ENCODE measurements at regions not wholly inside any gene's neighbourhood (a gene's known extent, or its start where the extent isn't known, plus 50 kb on each side); places are given as distances from the start of the nearest gene placed in this dataset.
A peak's percentile ranks its signal among the peaks of the same experiment; 100 is the strongest.

- DNase-seq: no peak
Measured at GRCh38 chr15:94177112-94177511, 54.2 kb upstream of the MCTP2 start.

- no peak for DNase-seq
Measured at GRCh38 chr15:94175420-94175819, 55.9 kb upstream of the MCTP2 start.

- no peak for DNase-seq
Measured at GRCh38 chr15:94174399-94174802, 57.0 kb upstream of the MCTP2 start.

- DNase-seq: peak in 1 of 2 experiments; percentile 2
Measured at GRCh38 chr15:94168250-94168649, 63.1 kb upstream of the MCTP2 start.

GRCh38 chr15:94164971-94165370 lies 66.4 kb upstream of the MCTP2 start:
- no peak for DNase-seq

GRCh38 chr15:94164202-94164807 lies 67.1 kb upstream of the MCTP2 start:
- DNase-seq: peak; percentile 61 to 84

- DNase-seq: no peak
Measured at GRCh38 chr15:94162939-94163338, 68.4 kb upstream of the MCTP2 start.

GRCh38 chr15:94154255-94154654 lies 77.1 kb upstream of the MCTP2 start:
- DNase-seq: no peak

- no peak for DNase-seq
Measured at GRCh38 chr15:94145046-94145445, 86.3 kb upstream of the MCTP2 start.

GRCh38 chr15:94141802-94142201 lies 89.6 kb upstream of the MCTP2 start:
- DNase-seq: no peak

GRCh38 chr15:94135486-94136147 lies 95.7 kb upstream of the MCTP2 start:
- DNase-seq: peak in 1 of 2 experiments; percentile 10

GRCh38 chr15:94131875-94132274 lies 99.5 kb upstream of the MCTP2 start:
- no peak for DNase-seq

- no peak for DNase-seq
Measured at GRCh38 chr15:94130504-94130903, 100.9 kb upstream of the MCTP2 start.

- no peak for DNase-seq
Measured at GRCh38 chr15:94127006-94127405, 104.4 kb upstream of the MCTP2 start.

GRCh38 chr15:94125698-94126097 lies 105.7 kb upstream of the MCTP2 start:
- DNase-seq: no peak

- DNase-seq: no peak
Measured at GRCh38 chr15:94125156-94125555, 106.2 kb upstream of the MCTP2 start.

GRCh38 chr15:94122516-94122915 lies 108.8 kb upstream of the MCTP2 start:
- DNase-seq: no peak

GRCh38 chr15:94119923-94120775 lies 111.2 kb upstream of the MCTP2 start:
- DNase-seq: peak; percentile 79 to 91

GRCh38 chr15:94119298-94119811 lies 112.0 kb upstream of the MCTP2 start:
- no peak for DNase-seq

GRCh38 chr15:94110476-94111130 lies 120.8 kb upstream of the MCTP2 start:
- peak in 1 of 2 experiments; percentile 26 for DNase-seq

- no peak for DNase-seq
Measured at GRCh38 chr15:94107652-94108051, 123.7 kb upstream of the MCTP2 start.

GRCh38 chr15:94105760-94106159 lies 125.6 kb upstream of the MCTP2 start:
- peak; percentile 45 to 61 for DNase-seq

- DNase-seq: no peak
Measured at GRCh38 chr15:94100863-94101262, 130.5 kb upstream of the MCTP2 start.
